ENCODE measurements at regions not wholly inside any gene's neighbourhood (a gene's known extent, or its start where the extent isn't known, plus 50 kb on each side); places are given as distances from the start of the nearest gene placed in this dataset.
"Not testable (repeated sequence)": the region's sequence is repeated elsewhere in the genome, so short reads cannot be mapped to it uniquely, and the experiment has no call there.

- TF ChIP-seq POLR2A (IDR thresholded peaks at IDR 0.05), result no peak
- TF ChIP-seq CTCF (IDR thresholded peaks at IDR 0.05), result no peak
- DNase-seq (no peak), ATAC-seq (no peak)
- intact Hi-C loops (cut with DNase I), result no loop called here
- H3K4me3 ChIP-seq, result no peak overlapping the region
- no peaks in the 10 kb centered on the region for H3K9me3 ChIP-seq
- H3K4me1 ChIP-seq, result no peaks in the 10 kb centered on the region
- H3K27ac ChIP-seq, result no peak overlapping the region
- H3K27me3 ChIP-seq, result no peaks in the 10 kb centered on the region
- no peaks in the 10 kb centered on the region for H3K36me3 ChIP-seq
- WGBS (ENCODE audit: insufficient coverage, low coverage, low lambda C conversion rate, missing lambda C conversion rate), result 53% methylated on average over 2 of the region's 2 CpGs
These were observed 386.0 kb downstream of the KIF20B start for GRCh38 chr10:90087197-90088023.

GRCh38 chr10:90088024-90088317, 386.6 kb downstream of the KIF20B start:
- no peak for TF ChIP-seq POLR2A (IDR thresholded peaks at IDR 0.05)
- no peak for TF ChIP-seq CTCF (IDR thresholded peaks at IDR 0.05)
- no peaks in the 10 kb centered on the region for H3K4me1 ChIP-seq
- H3K9me3 ChIP-seq, result no peaks in the 10 kb centered on the region
- no peaks in the 10 kb centered on the region for H3K36me3 ChIP-seq
- WGBS (ENCODE audit: insufficient coverage, low coverage, low lambda C conversion rate, missing lambda C conversion rate), result 84% methylated on average over 4 of the region's 4 CpGs
- H3K4me3 ChIP-seq, result no peak overlapping the region
- intact Hi-C loops (cut with DNase I), result no loop called here
- ATAC-seq (no peak), DNase-seq (no peak)
- H3K27me3 ChIP-seq, result no peaks in the 10 kb centered on the region
- no peak overlapping the region for H3K27ac ChIP-seq

- DNase-seq (no peak), ATAC-seq (no peak)
- Histone ChIP-seq H3K27ac (no peak overlapping the region), H3K4me1 (no peaks in the 10 kb centered on the region), H3K36me3 (no peaks in the 10 kb centered on the region), H3K27me3 (no peaks in the 10 kb centered on the region), H3K9me3 (no peaks in the 10 kb centered on the region), H3K4me3 (no peak overlapping the region)
- intact Hi-C loops (cut with DNase I), result no loop called here
- 50% methylated on average over 2 of the region's 2 CpGs for WGBS (ENCODE audit: insufficient coverage, low coverage, low lambda C conversion rate, missing lambda C conversion rate)
- no peak for TF ChIP-seq CTCF (IDR thresholded peaks at IDR 0.05)
- TF ChIP-seq POLR2A (IDR thresholded peaks at IDR 0.05), result no peak
These were observed 388.3 kb downstream of the KIF20B start for GRCh38 chr10:90089719-90090118.

GRCh38 chr10:90096196-90096595, 394.8 kb downstream of the KIF20B start:
- no peak for TF ChIP-seq CTCF (IDR thresholded peaks at IDR 0.05)
- no peak for TF ChIP-seq POLR2A (IDR thresholded peaks at IDR 0.05)
- 53% methylated on average over 5 of the region's 5 CpGs for WGBS (ENCODE audit: insufficient coverage, low coverage, low lambda C conversion rate, missing lambda C conversion rate)
- Histone ChIP-seq H3K4me3 (no peak overlapping the region), H3K9me3 (no peaks in the 10 kb centered on the region), H3K4me1 (no peaks in the 10 kb centered on the region), H3K27me3 (no peaks in the 10 kb centered on the region), H3K36me3 (no peaks in the 10 kb centered on the region), H3K27ac (no peak overlapping the region)
- DNase-seq (no peak), ATAC-seq (no peak)
- intact Hi-C loops (cut with DNase I), result no loop called here

- ATAC-seq; intact Hi-C loops (cut with DNase I); H3K27me3 ChIP-seq; DNase-seq; H3K36me3 ChIP-seq; H3K27ac ChIP-seq; H3K4me1 ChIP-seq; H3K9me3 ChIP-seq; H3K4me3 ChIP-seq: not testable (repeated sequence)
These were observed 406.2 kb downstream of the KIF20B start for GRCh38 chr10:90107581-90107980.
